Endothelial cell of umbilical vein (primary cell): ENCODE measurements at regions not wholly inside any gene's neighbourhood (a gene's known extent, or its start where the extent isn't known, plus 50 kb on each side); places are given as distances from the start of the nearest gene placed in this dataset.

Experiments
- BruUV-seq: library from RNA; stranded (reverse); fragments of 400-500 nt; replicated peaks from 2 replicates; lab custom pipeline; 2021; lab: Mats Ljungman, UMichigan
- CTCF ChIA-PET: fragments of 300-600, 350-600 bp; sonication (Branson Sonifier 250); formaldehyde crosslinking; loops from one replicate; lab custom pipeline; 2021; ENCODE audit warnings: antibody characterized with exemption, inconsistent platforms; lab: Charles Lee
- POLR2A ChIA-PET: fragments of 300-600, 350-600 bp; sonication (Branson Sonifier 250); formaldehyde crosslinking; loops from one replicate; lab custom pipeline; 2021; ENCODE audit warnings: antibody characterized with exemption, inconsistent platforms; lab: Charles Lee
- DNase-seq: peaks from one replicate; pipeline ENCODE4 v3.0.0-alpha.2; 2011; ENCODE audit warnings: low read depth, low spot score
- FAIRE-seq: peaks from 2 replicates; lab custom pipeline; 2011; peaks lifted over from hg19 to GRCh38; lab: Jason Lieb, UNC
- H2AFZ ChIP-seq: 2 replicates; pipeline ENCODE4 v1.6.0; 2012; ENCODE audit warnings: low read depth, low read length, control low read depth, inconsistent platforms
- H3K27ac ChIP-seq: 2 replicates; pipeline ENCODE4 v1.5.1; 2011; ENCODE audit warnings: low read depth, mild to moderate bottlenecking, control low read depth, low read length, moderate library complexity; ENCODE audit not compliant: insufficient read depth
- H3K27me3 ChIP-seq, 2 experiments: 2 replicates each; pipeline versions ENCODE4 v1.6.0 to v1.6.1; 2011; ENCODE audit warnings: low read length in 2 of 2, mixed read lengths in 1 of 2; ENCODE audit not compliant: control insufficient read depth in 2 of 2, insufficient read depth in 2 of 2
- H3K36me3 ChIP-seq, 2 experiments: 2 replicates in 1 of 2; 3 replicates in 1 of 2; pipeline ENCODE4 v1.5.1; 2011; ENCODE audit warnings: low read length in 2 of 2, mild to moderate bottlenecking in 1 of 2, moderate library complexity in 1 of 2; ENCODE audit not compliant: control insufficient read depth in 2 of 2, insufficient read depth in 2 of 2; ENCODE audit errors: extremely low read depth in 1 of 2
- H3K4me1 ChIP-seq: 3 replicates; pipeline ENCODE4 v1.5.1; 2011; ENCODE audit warnings: mild to moderate bottlenecking, low read length; ENCODE audit not compliant: control insufficient read depth, insufficient read depth; ENCODE audit errors: extremely low read depth
- H3K4me2 ChIP-seq: 2 replicates; pipeline ENCODE4 v1.6.1; 2011; ENCODE audit warnings: low read length, control low read depth, mixed read lengths; ENCODE audit not compliant: insufficient read depth
- H3K4me3 ChIP-seq, 3 experiments: fragments of 200-600 bp in 1 of 3; sonication (generic), shearing (Covaris generic) in 1 of 3; replicated peaks in 1 of 3; 2 replicates each; pipeline ENCODE4 v1.5.1; 2011 to 2016; ENCODE audit warnings: control low read depth in 3 of 3, low read length in 3 of 3, mild to moderate bottlenecking in 2 of 3, inconsistent platforms in 1 of 3, low read depth in 1 of 3, moderate library complexity in 1 of 3; ENCODE audit not compliant: insufficient read depth in 1 of 3
- H3K79me2 ChIP-seq: 2 replicates; pipeline ENCODE4 v1.6.0; 2012; ENCODE audit warnings: low read length, inconsistent platforms; ENCODE audit not compliant: control insufficient read depth, insufficient read depth
- H3K9ac ChIP-seq: replicated peaks from 2 replicates; pipeline ENCODE3; 2011; ENCODE audit warnings: low read length, control low read depth; ENCODE audit not compliant: insufficient read depth; ENCODE audit errors: extremely low read depth
- H3K9me1 ChIP-seq: replicated peaks from 3 replicates; pipeline ENCODE4 v1.6.0; 2011; ENCODE audit warnings: mild to moderate bottlenecking, low read length; ENCODE audit not compliant: control insufficient read depth, insufficient read depth; ENCODE audit errors: extremely low read depth
- H3K9me3 ChIP-seq: replicated peaks from 2 replicates; pipeline ENCODE4 v1.5.1; 2012; ENCODE audit warnings: low read length, inconsistent platforms; ENCODE audit not compliant: control insufficient read depth, insufficient read depth
- H4K20me1 ChIP-seq: replicated peaks from 2 replicates; pipeline ENCODE3; 2011; ENCODE audit warnings: mild to moderate bottlenecking, low read length; ENCODE audit not compliant: control insufficient read depth, insufficient read depth; ENCODE audit errors: extremely low read depth
- GATA2 ChIP-seq: IDR thresholded peaks from 2 replicates; pipeline ENCODE4 v1.7.0; 2011; ENCODE audit warnings: low read depth, mild to moderate bottlenecking, moderate library complexity, mixed read lengths, low read length; ENCODE audit not compliant: insufficient read length, insufficient read depth
- dilution Hi-C: fragments of 300-500 bp; cut with MboI; formaldehyde crosslinking; loops from one replicate; pipeline ENCODE4 v1.15.0; 2019; ENCODE audit warnings: low sequenced_read_pairs; ENCODE audit not compliant: extremely low pct_ligation_motif_present
- intact Hi-C: fragments of 100-400 bp; cut with micrococcal nuclease; formaldehyde crosslinking; loops from one replicate; pipeline ENCODE4 v1.10.0; 2022
- TF ChIP-seq, protein P1 (sequence below): IDR thresholded peaks from 2 replicates; pipeline ENCODE4 v1.6.1; 2011; ENCODE audit not compliant: insufficient read depth, insufficient read length
- TF ChIP-seq, protein P2 (sequence below), 2 donors: IDR thresholded peaks; 1 replicate in 1 of 2; 2 replicates in 1 of 2; pipeline ENCODE4 v1.5.1; 2011; ENCODE audit warnings: low read length in 2 of 2, mild to moderate bottlenecking in 2 of 2, moderate library complexity in 2 of 2, control low read depth in 1 of 2, inconsistent platforms in 1 of 2, low read depth in 1 of 2; ENCODE audit not compliant: insufficient read depth in 1 of 2; ENCODE audit errors: extremely low read depth in 1 of 2

DNA sequence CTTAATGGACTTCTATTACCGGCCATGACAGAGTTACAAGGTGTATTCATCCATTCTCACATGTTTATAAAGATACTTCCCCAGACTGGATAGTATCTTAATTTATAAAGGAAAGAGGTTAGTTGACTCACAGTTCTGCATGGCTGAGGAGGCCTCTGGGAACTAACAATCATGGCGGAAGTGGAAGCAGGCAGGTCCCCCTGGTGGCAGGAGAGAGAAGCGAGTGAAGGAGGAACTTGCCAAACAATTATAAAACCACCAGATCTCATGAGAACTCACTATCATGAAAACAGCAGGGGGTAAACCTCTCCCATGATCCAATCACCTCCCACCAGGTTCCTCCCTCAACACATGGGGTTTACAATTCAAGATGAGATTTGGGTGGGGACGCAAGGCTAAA is 170.0 kb upstream of the PDGFD start:
- H3K9me1 ChIP-seq, result no peaks in the 10 kb centered on the region
- H2AFZ ChIP-seq, result no peak overlapping the region
- H3K9me3 ChIP-seq, result no peaks in the 10 kb centered on the region
- ChIA-PET POLR2A (no interaction called here), CTCF (interaction anchor here (1.7 kb wide), 1 partner anchor 652 kb away, joined by 5 read pairs; no protein-coding TSS in a partner anchor)
- H3K4me3 ChIP-seq, result no peak overlapping the region
- no peaks in the 10 kb centered on the region for H3K27me3 ChIP-seq
- no peak overlapping the region for H3K4me2 ChIP-seq
- TF ChIP-seq, protein P1, sequence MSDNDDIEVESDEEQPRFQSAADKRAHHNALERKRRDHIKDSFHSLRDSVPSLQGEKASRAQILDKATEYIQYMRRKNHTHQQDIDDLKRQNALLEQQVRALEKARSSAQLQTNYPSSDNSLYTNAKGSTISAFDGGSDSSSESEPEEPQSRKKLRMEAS, result no peak
- TF ChIP-seq, protein P2, sequence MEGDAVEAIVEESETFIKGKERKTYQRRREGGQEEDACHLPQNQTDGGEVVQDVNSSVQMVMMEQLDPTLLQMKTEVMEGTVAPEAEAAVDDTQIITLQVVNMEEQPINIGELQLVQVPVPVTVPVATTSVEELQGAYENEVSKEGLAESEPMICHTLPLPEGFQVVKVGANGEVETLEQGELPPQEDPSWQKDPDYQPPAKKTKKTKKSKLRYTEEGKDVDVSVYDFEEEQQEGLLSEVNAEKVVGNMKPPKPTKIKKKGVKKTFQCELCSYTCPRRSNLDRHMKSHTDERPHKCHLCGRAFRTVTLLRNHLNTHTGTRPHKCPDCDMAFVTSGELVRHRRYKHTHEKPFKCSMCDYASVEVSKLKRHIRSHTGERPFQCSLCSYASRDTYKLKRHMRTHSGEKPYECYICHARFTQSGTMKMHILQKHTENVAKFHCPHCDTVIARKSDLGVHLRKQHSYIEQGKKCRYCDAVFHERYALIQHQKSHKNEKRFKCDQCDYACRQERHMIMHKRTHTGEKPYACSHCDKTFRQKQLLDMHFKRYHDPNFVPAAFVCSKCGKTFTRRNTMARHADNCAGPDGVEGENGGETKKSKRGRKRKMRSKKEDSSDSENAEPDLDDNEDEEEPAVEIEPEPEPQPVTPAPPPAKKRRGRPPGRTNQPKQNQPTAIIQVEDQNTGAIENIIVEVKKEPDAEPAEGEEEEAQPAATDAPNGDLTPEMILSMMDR (IDR thresholded peaks at IDR 0.05; ENCODE audit: extremely low read depth in 1 of 2, insufficient read depth in 1 of 2, low read depth in 1 of 2, low read length in 2 of 2), result peak; percentile 18 to 29
- dilution Hi-C loops, result no loop called here
- intact Hi-C loops, result no loop called here
- H3K27ac ChIP-seq, result no peak overlapping the region
- no peak for FAIRE-seq
- no peaks in the 10 kb centered on the region for H3K79me2 ChIP-seq
- no peak overlapping the region for H3K9ac ChIP-seq
- peak; percentile 3 for DNase-seq
- BruUV-seq, result no TSS peak
- no peaks in the 10 kb centered on the region for H3K36me3 ChIP-seq
- no peaks in the 10 kb centered on the region for H3K4me1 ChIP-seq
- no peaks in the 10 kb centered on the region for H4K20me1 ChIP-seq

DNA sequence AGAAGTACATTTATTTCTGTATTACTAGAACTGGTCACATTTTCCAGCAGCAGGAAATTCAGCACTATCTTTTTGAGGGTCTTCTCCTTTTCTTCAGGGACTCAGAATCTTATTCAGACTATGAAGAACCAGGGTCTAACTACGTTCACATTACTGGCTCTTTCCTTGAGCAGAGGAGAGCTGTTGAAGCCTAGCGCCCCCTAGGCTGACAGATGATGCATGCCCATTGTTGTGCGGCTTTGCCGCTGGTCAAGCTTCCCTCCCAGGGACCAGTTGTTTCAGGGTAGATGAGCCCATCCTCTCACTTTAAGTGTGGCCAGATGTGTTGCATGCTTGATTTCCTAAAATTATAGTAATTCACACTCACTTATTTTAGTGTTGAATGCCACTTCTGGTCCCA is 168.2 kb upstream of the PDGFD start:
- Histone ChIP-seq H2AFZ (no peak overlapping the region), H3K4me2 (no peak overlapping the region), H3K9ac (no peak overlapping the region), H3K79me2 (no peaks in the 10 kb centered on the region), H3K4me3 (no peak overlapping the region), H4K20me1 (no peaks in the 10 kb centered on the region), H3K36me3 (no peaks in the 10 kb centered on the region), H3K9me1 (no peaks in the 10 kb centered on the region), H3K4me1 (no peaks in the 10 kb centered on the region), H3K27me3 (no peaks in the 10 kb centered on the region), H3K27ac (no peak overlapping the region), H3K9me3 (no peaks in the 10 kb centered on the region)
- CTCF ChIA-PET, result interaction anchor here (0.7 to 2.2 kb wide), 15 partner anchors 10 to 1531 kb away, joined by 3 to 21 read pairs (median 4); partner anchors contain the start of gene PDGFD
- intact Hi-C loops, result loop anchor here (1.0 kb wide), 1 partner anchor 650 kb away; no protein-coding TSS in a partner anchor
- BruUV-seq, result no TSS peak
- no peak for FAIRE-seq
- DNase-seq, result peak; percentile 9
- POLR2A ChIA-PET, result no interaction called here
- TF ChIP-seq, protein P2 (IDR thresholded peaks at IDR 0.05; ENCODE audit: extremely low read depth in 1 of 2, insufficient read depth in 1 of 2, low read depth in 1 of 2, low read length in 2 of 2), result peak; percentile 27 to 60
- TF ChIP-seq GATA2, result no peak
- dilution Hi-C loops, result no loop called here
